SK-N-SH (cell line): ENCODE measurements at regions not wholly inside any gene's neighbourhood (a gene's known extent, or its start where the extent isn't known, plus 50 kb on each side); places are given as distances from the start of the nearest gene placed in this dataset.

ENCODE experiments used
- CTCF ChIA-PET: fragments of 300-600, 350-600 bp; formaldehyde crosslinking; extraction: SDS; loops from one replicate; lab custom pipeline; 2021; lab: Yijun Ruan, JAX
- POLR2A ChIA-PET: fragments of 350-600 bp; sonication (Branson Sonifier 250); formaldehyde crosslinking; extraction: SDS; loops from one replicate; lab custom pipeline; 2020; ENCODE audit warnings: antibody characterized with exemption, inconsistent platforms; lab: Yijun Ruan, JAX
- DNase-seq: peaks from one replicate; pipeline ENCODE4 v3.0.0; 2012
- H2AFZ ChIP-seq: fragments of 200-600 bp; sonication (generic); 2 replicates; pipeline ENCODE4 v1.8.1; 2016; ENCODE audit warnings: antibody characterized with exemption, mild to moderate bottlenecking, low read depth
- H3F3A ChIP-seq: fragments of 200-600 bp; sonication (generic); replicated peaks from 2 replicates; pipeline ENCODE3; 2016; ENCODE audit warnings: antibody characterized with exemption, mild to moderate bottlenecking; ENCODE audit not compliant: insufficient read depth
- H3K27ac ChIP-seq, 2 experiments: fragments of 200-500 bp in 1 of 2; fragments of 200-600 bp in 1 of 2; sonication (Bioruptor generic) in 1 of 2; sonication (generic), shearing (Covaris generic) in 1 of 2; 2 replicates each; pipeline versions ENCODE4 v1.5.1 to v1.6.1; 2014 to 2016; ENCODE audit warnings: low read depth in 2 of 2, inconsistent platforms in 1 of 2, low read length in 1 of 2, mild to moderate bottlenecking in 1 of 2, mixed read lengths in 1 of 2
- H3K27me3 ChIP-seq: fragments of 200-600 bp; sonication (generic), shearing (Covaris generic); 2 replicates; pipeline ENCODE4 v1.6.1; 2016; ENCODE audit warnings: mixed run types; ENCODE audit not compliant: insufficient read depth
- H3K36me3 ChIP-seq, 2 experiments: fragments of 200-500 bp in 1 of 2; fragments of 200-600 bp in 1 of 2; sonication (Bioruptor generic) in 1 of 2; sonication (generic) in 1 of 2; replicated peaks in 1 of 2; 2 replicates each; pipeline versions ENCODE3 to v1.5.1; 2014 to 2016; ENCODE audit warnings: low read length in 1 of 2, mild to moderate bottlenecking in 1 of 2; ENCODE audit not compliant: insufficient read depth in 2 of 2, control insufficient read depth in 1 of 2
- H3K4me1 ChIP-seq, 2 experiments: fragments of 200-500 bp in 1 of 2; fragments of 200-600 bp in 1 of 2; sonication (Bioruptor generic) in 1 of 2; sonication (generic), shearing (Covaris generic) in 1 of 2; 2 replicates each; pipeline versions ENCODE4 v1.5.1 to v1.6.1; 2014 to 2016; ENCODE audit warnings: low read depth in 1 of 2, low read length in 1 of 2, mixed run types in 1 of 2; ENCODE audit not compliant: insufficient read depth in 2 of 2, control insufficient read depth in 1 of 2
- H3K4me2 ChIP-seq: fragments of 200-600 bp; sonication (generic), shearing (Covaris generic); 2 replicates; pipeline ENCODE4 v1.6.1; 2017; ENCODE audit warnings: mixed run types
- H3K4me3 ChIP-seq, 2 experiments: fragments of 200-500 bp in 1 of 2; fragments of 200-600 bp in 1 of 2; sonication (Bioruptor generic) in 1 of 2; sonication (generic), shearing (Covaris generic) in 1 of 2; 2 replicates each; pipeline versions ENCODE4 v1.5.1 to v1.8.1; 2014 to 2016; ENCODE audit warnings: low read depth in 2 of 2, inconsistent platforms in 1 of 2, low read length in 1 of 2, mild to moderate bottlenecking in 1 of 2, mixed read lengths in 1 of 2, moderate library complexity in 1 of 2
- H3K79me2 ChIP-seq: fragments of 200-600 bp; sonication (generic); 2 replicates; pipeline ENCODE4 v1.8.1; 2017; ENCODE audit warnings: mild to moderate bottlenecking; ENCODE audit not compliant: insufficient read depth
- H3K9ac ChIP-seq: fragments of 200-600 bp; sonication (generic); 2 replicates; pipeline ENCODE4 v1.6.1; 2017; ENCODE audit warnings: mixed run types
- H3K9me2 ChIP-seq: fragments of 200-600 bp; sonication (generic); 2 replicates; pipeline ENCODE4 v1.6.1; 2017; ENCODE audit warnings: mixed run types
- H3K9me3 ChIP-seq: fragments of 200-600 bp; sonication (generic); 2 replicates; pipeline ENCODE4 v1.6.1; 2017; ENCODE audit warnings: mixed run types, mild to moderate bottlenecking, moderate library complexity
- H4K20me1 ChIP-seq: fragments of 200-600 bp; sonication (generic); 2 replicates; pipeline ENCODE4 v1.6.1; 2017; ENCODE audit warnings: mild to moderate bottlenecking, mixed run types; ENCODE audit not compliant: insufficient read depth
- CHD2 ChIP-seq: fragments of 150-350 bp; IDR thresholded peaks from 2 replicates; pipeline ENCODE4 v1.6.1; 2018; ENCODE audit warnings: low read length; ENCODE audit not compliant: partially characterized antibody
- EP300 ChIP-seq, 2 experiments: IDR thresholded peaks; 2 replicates each; pipeline versions ENCODE4 v1.4.0 to v1.6.1; 2012; ENCODE audit warnings: borderline replicate concordance in 1 of 2, low read depth in 1 of 2, low read length in 1 of 2
- EZH2phosphoT487 ChIP-seq: fragments of 200-600 bp; sonication (generic); IDR thresholded peaks from 2 replicates; pipeline ENCODE4 v1.6.1; 2017; ENCODE audit warnings: low read depth, mixed run types, mild to moderate bottlenecking, antibody characterized with exemption, moderate library complexity, borderline replicate concordance
- FOSL2 ChIP-seq: IDR thresholded peaks from 2 replicates; pipeline ENCODE4 v1.4.0; 2012; ENCODE audit warnings: low read depth, mild to moderate bottlenecking, moderate library complexity, borderline replicate concordance
- NRF1 ChIP-seq: IDR thresholded peaks from 2 replicates; pipeline ENCODE4 v1.6.1; 2012; ENCODE audit warnings: low read depth, mild to moderate bottlenecking, low read length
- PBX3 ChIP-seq: IDR thresholded peaks from 2 replicates; pipeline ENCODE4; 2012
- RAD21 ChIP-seq: IDR thresholded peaks from 2 replicates; pipeline ENCODE4 v1.6.1; 2012; ENCODE audit warnings: mild to moderate bottlenecking, low read length
- REST ChIP-seq: IDR thresholded peaks from 2 replicates; pipeline ENCODE4 v1.6.1; 2012; ENCODE audit warnings: mild to moderate bottlenecking, low read depth, low read length, moderate library complexity
- RFX5 ChIP-seq: IDR thresholded peaks from 2 replicates; pipeline ENCODE4 v1.6.1; 2012; ENCODE audit warnings: mild to moderate bottlenecking, improper control_type of control experiment, low read length
- RXRA ChIP-seq: IDR thresholded peaks from 2 replicates; pipeline ENCODE4 v1.4.0; 2012; ENCODE audit warnings: low read depth, mild to moderate bottlenecking, borderline replicate concordance
- TEAD4 ChIP-seq: IDR thresholded peaks from 2 replicates; pipeline ENCODE4 v1.4.0; 2012; ENCODE audit warnings: mild to moderate bottlenecking, borderline replicate concordance; ENCODE audit not compliant: insufficient read depth
- USF2 ChIP-seq: fragments of 150-350 bp; IDR thresholded peaks from 2 replicates; pipeline ENCODE4 v1.6.1; 2017; ENCODE audit warnings: antibody characterized with exemption, low read length, low read depth, borderline replicate concordance
- ZBTB33 ChIP-seq: IDR thresholded peaks from 2 replicates; pipeline ENCODE4 v1.4.0; 2012; ENCODE audit warnings: low read depth, borderline replicate concordance
- WGBS: methylation state at CpG from one replicate; pipeline ENCODE4 v1.1.6; 2017; ENCODE audit warnings: low lambda C conversion rate; 5-methylcytosine and 5-hydroxymethylcytosine counted together

GRCh38 chr17:72448019-72448418 is 327.2 kb downstream of the SOX9 start (continued):
- TF ChIP-seq ZBTB33 (no peak), RAD21 (no peak), EP300 (IDR thresholded peaks at IDR 0.05; ENCODE audit: borderline replicate concordance in 1 of 2, low read depth in 1 of 2, low read length in 1 of 2) (no peak), USF2 (no peak), TEAD4 (no peak), CHD2 (no peak), PBX3 (no peak), NRF1 (no peak)

GRCh38 chr17:72452286-72453173 is 331.7 kb downstream of the SOX9 start:
- ChIA-PET POLR2A (no interaction called here), CTCF (interaction anchor here (1.0 kb wide), 2 partner anchors 17 to 18 kb away, joined by 3 read pairs; no protein-coding TSS in a partner anchor)
- Histone ChIP-seq H3K36me3 (no peaks in the 10 kb centered on the region), H3K4me3 (no peak overlapping the region), H3K9me2 (no peaks in the 10 kb centered on the region), H3K27me3 (no peaks in the 10 kb centered on the region), H3K27ac (no peak overlapping the region), H2AFZ (no peak overlapping the region), H3K4me2 (no peak overlapping the region), H4K20me1 (no peaks in the 10 kb centered on the region), H3K79me2 (peaks cover 13% of the 10 kb centered on the region), H3F3A (no peaks in the 10 kb centered on the region), H3K9ac (no peak overlapping the region), H3K4me1 (0 out of 4 replicates have a peak, but pooled peaks cover 0 to 6% of the 10 kb centered on the region in 2 experiments), H3K9me3 (no peaks in the 10 kb centered on the region)
- TF ChIP-seq RXRA (no peak), ZBTB33 (no peak), EP300 (IDR thresholded peaks at IDR 0.05; ENCODE audit: borderline replicate concordance in 1 of 2, low read depth in 1 of 2, low read length in 1 of 2) (no peak), REST (no peak), EZH2phosphoT487 (no peak), RFX5 (no peak), FOSL2 (no peak)
- 59% methylated on average over 5 of the region's 5 CpGs for WGBS
- DNase-seq = no peak
